Fibroblast of upper back skin (primary cell): ENCODE measurements at regions not wholly inside any gene's neighbourhood (a gene's known extent, or its start where the extent isn't known, plus 50 kb on each side); places are given as distances from the start of the nearest gene placed in this dataset.

Experiments
- DNase-seq: peaks from one replicate; pipeline ENCODE4 v3.0.0-alpha.2; 2013

GRCh38 chr3:132189601-132190000 lies 127.6 kb upstream of the ACP3 start:
- DNase-seq: no peak

- DNase-seq: no peak
These were observed 121.1 kb upstream of the ACP3 start for GRCh38 chr3:132196113-132196512.

GRCh38 chr3:132198516-132198915 lies 118.7 kb upstream of the ACP3 start:
- DNase-seq: no peak

GRCh38 chr3:132199451-132199850 lies 117.8 kb upstream of the ACP3 start:
- no peak for DNase-seq

- no peak for DNase-seq
These were observed 114.6 kb upstream of the ACP3 start for GRCh38 chr3:132202586-132202985.

- DNase-seq: no peak
These were observed 113.2 kb upstream of the ACP3 start for GRCh38 chr3:132203889-132204596.

- DNase-seq: no peak
These were observed 111.6 kb upstream of the ACP3 start for GRCh38 chr3:132205609-132206008.

- no peak for DNase-seq
These were observed 107.4 kb upstream of the ACP3 start for GRCh38 chr3:132209855-132210254.

GRCh38 chr3:132210476-132211346 lies 106.5 kb upstream of the ACP3 start:
- DNase-seq: no peak

- no peak for DNase-seq
These were observed 105.3 kb upstream of the ACP3 start for GRCh38 chr3:132211896-132212295.

GRCh38 chr3:132218817-132219755 lies 98.1 kb upstream of the ACP3 start:
- no peak for DNase-seq

- DNase-seq: no peak
These were observed 96.2 kb upstream of the ACP3 start for GRCh38 chr3:132220986-132221385.

GRCh38 chr3:132222868-132223538 lies 94.2 kb upstream of the ACP3 start:
- no peak for DNase-seq

- no peak for DNase-seq
These were observed 91.5 kb upstream of the ACP3 start for GRCh38 chr3:132225664-132226063.

GRCh38 chr3:132228923-132229322 lies 88.3 kb upstream of the ACP3 start:
- DNase-seq: peak; percentile 33

GRCh38 chr3:132229641-132230040 lies 87.6 kb upstream of the ACP3 start:
- no peak for DNase-seq

- DNase-seq: no peak
These were observed 86.8 kb upstream of the ACP3 start for GRCh38 chr3:132230156-132231000.

GRCh38 chr3:132231633-132232032 lies 85.6 kb upstream of the ACP3 start:
- peak; percentile 72 for DNase-seq

GRCh38 chr3:132232231-132232792 lies 84.9 kb upstream of the ACP3 start:
- DNase-seq: no peak

GRCh38 chr3:132236701-132237651 lies 80.2 kb upstream of the ACP3 start:
- DNase-seq: no peak
